Left ventricle myocardium inferior (tissue), 1 donor: ENCODE measurements at regions not wholly inside any gene's neighbourhood (a gene's known extent, or its start where the extent isn't known, plus 50 kb on each side); places are given as distances from the start of the nearest gene placed in this dataset.
"Not testable (repeated sequence)": the region's sequence is repeated elsewhere in the genome, so short reads cannot be mapped to it uniquely, and the experiment has no call there.

Source experiments
- DNase-seq: peaks from one replicate; pipeline ENCODE4 v3.0.0-alpha.2; 2020
- H3K27ac ChIP-seq: fragments of 200-600 bp; replicated peaks from 2 replicates; pipeline ENCODE4 v1.8.0; 2021
- H3K27me3 ChIP-seq: fragments of 200-600 bp; 2 replicates; pipeline ENCODE4 v1.8.0; 2021; ENCODE audit warnings: low read depth
- H3K36me3 ChIP-seq: fragments of 200-600 bp; 2 replicates; pipeline ENCODE4 v1.8.0; 2021
- H3K4me1 ChIP-seq: fragments of 200-600 bp; 2 replicates; pipeline ENCODE4 v1.8.0; 2021
- H3K4me3 ChIP-seq: fragments of 200-600 bp; 2 replicates; pipeline ENCODE4 v1.8.0; 2021; ENCODE audit warnings: mild to moderate bottlenecking, moderate library complexity
- H3K9me3 ChIP-seq: fragments of 200-600 bp; replicated peaks from 2 replicates; pipeline ENCODE4 v1.8.0; 2021
- intact Hi-C: fragments of 100-400 bp; cut with micrococcal nuclease; formaldehyde crosslinking; loops from one replicate; pipeline ENCODE4 v1.11.0; 2022
- TF ChIP-seq, protein P1 (sequence below): fragments of 200-600 bp; IDR thresholded peaks from 2 replicates; pipeline ENCODE4 v1.8.0; 2021; ENCODE audit warnings: antibody characterized with exemption, mild to moderate bottlenecking, borderline replicate concordance
- donor health status: DM: no; HTN: yes; CAD: no; lungs with severe emphysema.

DNA sequence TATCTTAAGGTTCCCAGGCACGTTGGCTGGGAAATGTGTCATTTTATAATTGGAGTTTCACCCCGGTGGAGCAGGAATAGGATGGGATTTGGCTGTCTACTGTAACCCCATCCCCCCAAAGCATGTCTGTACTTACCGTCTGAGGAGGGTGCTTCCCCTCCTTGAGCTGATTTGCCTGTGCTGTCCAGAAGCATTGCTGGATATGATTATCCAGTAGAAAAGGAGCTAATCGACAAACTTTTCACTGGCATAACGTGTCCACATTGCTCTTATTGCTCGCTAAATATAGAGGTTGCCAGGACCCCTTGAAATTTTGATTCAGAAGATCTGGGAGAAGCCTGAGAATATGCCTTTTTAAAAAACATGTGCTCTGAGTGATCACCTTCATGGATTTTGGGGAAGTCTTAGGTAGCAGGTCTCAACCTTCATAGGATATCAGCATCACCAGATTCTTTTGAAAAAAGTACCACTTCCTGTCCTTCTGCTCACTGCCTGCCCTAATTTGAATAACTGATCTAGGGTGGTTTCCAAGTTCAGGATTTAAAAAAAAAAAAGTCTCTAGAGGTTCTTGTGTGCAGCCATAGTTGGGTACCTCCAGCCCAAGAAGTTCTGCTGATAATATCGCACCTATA, 80.4 kb upstream of the KCNA1 start:
- Histone ChIP-seq H3K4me3 (no peak overlapping the region), H3K27me3 (peaks cover 50% of the 10 kb centered on the region), H3K36me3 (no peaks in the 10 kb centered on the region), H3K4me1 (no peaks in the 10 kb centered on the region), H3K27ac (no peak overlapping the region), H3K9me3 (no peaks in the 10 kb centered on the region)
- TF ChIP-seq, protein P1, sequence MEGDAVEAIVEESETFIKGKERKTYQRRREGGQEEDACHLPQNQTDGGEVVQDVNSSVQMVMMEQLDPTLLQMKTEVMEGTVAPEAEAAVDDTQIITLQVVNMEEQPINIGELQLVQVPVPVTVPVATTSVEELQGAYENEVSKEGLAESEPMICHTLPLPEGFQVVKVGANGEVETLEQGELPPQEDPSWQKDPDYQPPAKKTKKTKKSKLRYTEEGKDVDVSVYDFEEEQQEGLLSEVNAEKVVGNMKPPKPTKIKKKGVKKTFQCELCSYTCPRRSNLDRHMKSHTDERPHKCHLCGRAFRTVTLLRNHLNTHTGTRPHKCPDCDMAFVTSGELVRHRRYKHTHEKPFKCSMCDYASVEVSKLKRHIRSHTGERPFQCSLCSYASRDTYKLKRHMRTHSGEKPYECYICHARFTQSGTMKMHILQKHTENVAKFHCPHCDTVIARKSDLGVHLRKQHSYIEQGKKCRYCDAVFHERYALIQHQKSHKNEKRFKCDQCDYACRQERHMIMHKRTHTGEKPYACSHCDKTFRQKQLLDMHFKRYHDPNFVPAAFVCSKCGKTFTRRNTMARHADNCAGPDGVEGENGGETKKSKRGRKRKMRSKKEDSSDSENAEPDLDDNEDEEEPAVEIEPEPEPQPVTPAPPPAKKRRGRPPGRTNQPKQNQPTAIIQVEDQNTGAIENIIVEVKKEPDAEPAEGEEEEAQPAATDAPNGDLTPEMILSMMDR, result no peak
- intact Hi-C loops, result no loop called here
- DNase-seq, result no peak

DNA sequence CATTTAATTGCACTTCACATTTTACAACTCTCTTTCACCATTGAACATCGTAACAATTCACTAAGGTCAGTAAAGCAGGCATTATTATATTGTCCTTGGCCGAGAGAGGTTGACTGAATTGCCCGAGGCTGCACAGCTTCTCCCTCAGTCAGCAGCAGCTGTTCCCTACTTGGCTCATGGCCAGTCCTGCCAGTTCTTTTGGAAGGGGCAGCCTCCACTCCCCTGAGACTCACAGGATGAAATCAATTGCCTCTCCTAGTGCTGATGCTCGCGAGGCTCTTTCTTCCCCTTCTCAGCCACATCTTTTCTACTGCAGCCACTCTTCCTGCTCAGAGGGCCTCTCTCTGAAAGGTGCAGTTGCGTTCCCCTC, 79.9 kb upstream of the KCNA1 start:
- TF ChIP-seq, protein P1, result no peak
- Histone ChIP-seq H3K4me3 (no peak overlapping the region), H3K4me1 (no peaks in the 10 kb centered on the region), H3K36me3 (no peaks in the 10 kb centered on the region), H3K27me3 (peaks cover 50% of the 10 kb centered on the region), H3K9me3 (no peaks in the 10 kb centered on the region), H3K27ac (no peak overlapping the region)
- DNase-seq, result no peak
- intact Hi-C loops, result no loop called here

DNA sequence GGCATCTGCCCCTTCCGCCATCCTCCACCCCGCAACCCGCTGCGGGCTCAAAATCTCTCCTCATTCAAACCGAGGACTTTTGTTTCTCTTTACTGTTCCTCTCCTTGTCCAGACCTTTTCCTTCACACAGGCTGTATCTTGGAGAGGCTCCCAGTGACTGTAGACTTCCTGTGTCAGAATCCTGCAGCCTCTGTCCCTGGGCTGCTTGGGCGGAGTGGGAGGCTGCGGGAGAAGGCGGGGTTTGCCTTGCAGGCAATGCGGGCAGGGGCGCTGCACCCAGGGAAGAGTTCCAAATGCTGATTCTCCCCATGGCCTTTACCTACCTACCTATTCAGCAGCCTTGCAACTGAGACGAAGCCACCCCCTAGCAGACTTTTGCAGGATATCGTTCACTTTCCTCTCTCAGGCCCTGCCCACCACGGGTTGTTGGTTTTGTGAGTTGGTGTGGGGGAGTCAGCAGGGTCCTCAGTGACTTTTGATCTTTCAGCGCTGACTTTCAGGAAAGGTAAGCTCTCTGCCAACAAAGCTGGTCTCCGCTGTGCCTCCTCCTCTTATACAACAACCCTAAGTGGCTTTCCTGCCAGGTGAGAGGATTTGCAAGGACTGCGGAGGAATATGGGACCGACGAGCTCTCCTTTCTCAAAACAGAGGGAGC, 79.0 kb upstream of the KCNA1 start:
- Histone ChIP-seq H3K27ac (no peak overlapping the region), H3K4me1 (no peaks in the 10 kb centered on the region), H3K9me3 (no peaks in the 10 kb centered on the region), H3K36me3 (no peaks in the 10 kb centered on the region), H3K27me3 (peaks cover 50% of the 10 kb centered on the region), H3K4me3 (no peak overlapping the region)
- TF ChIP-seq, protein P1, result no peak
- no peak for DNase-seq
- intact Hi-C loops, result no loop called here

DNA sequence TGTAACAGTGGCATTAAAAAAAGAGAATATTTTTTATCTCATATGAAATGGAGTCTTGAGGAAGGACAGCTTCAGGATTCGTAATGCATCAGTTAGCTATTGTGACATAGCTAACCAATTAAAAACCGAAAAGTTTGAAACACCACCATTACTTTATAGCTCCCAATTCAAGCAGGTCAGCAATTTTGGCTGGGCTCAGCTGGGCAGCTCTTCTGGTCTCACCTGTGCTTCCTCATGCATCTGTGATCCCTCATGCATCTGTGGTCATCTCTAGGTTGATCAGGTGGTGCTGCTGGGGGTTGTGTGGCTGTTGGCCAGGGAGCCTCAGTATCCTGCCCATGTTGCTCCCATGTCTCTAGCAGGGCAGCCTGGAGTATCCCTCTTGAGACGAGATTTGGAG, 76.7 kb upstream of the KCNA1 start:
- Histone ChIP-seq H3K4me1 (no peaks in the 10 kb centered on the region), H3K4me3 (no peak overlapping the region), H3K27ac (no peak overlapping the region), H3K9me3 (no peaks in the 10 kb centered on the region), H3K27me3 (peaks cover 47% of the 10 kb centered on the region), H3K36me3 (no peaks in the 10 kb centered on the region)
- intact Hi-C loops, result no loop called here
- no peak for DNase-seq
- TF ChIP-seq, protein P1, result no peak

DNA sequence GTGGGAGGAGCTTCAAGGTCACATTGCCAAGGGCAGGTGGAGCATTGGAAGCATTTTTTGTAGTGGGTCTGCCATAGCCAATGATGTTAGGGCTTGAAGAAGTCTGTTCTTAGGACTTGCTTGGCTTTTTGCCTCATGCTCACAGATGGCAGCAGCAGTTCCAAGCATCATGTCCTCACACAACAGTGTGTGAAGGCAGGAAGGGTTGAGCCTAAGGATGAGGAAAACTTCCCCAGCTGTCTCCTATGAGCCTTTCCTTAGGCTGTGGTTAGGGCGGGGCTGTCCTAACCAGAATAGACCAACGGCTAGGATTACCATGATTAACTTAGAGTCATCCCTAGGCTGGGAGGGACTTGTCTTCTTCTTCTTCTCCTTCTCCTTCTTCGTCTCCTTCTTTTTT, 76.2 kb upstream of the KCNA1 start:
- no peaks in the 10 kb centered on the region for H3K9me3 ChIP-seq
- TF ChIP-seq, protein P1, result no peak
- H3K4me1 ChIP-seq, result no peaks in the 10 kb centered on the region
- H3K27me3 ChIP-seq, result peaks cover 42% of the 10 kb centered on the region
- no peaks in the 10 kb centered on the region for H3K36me3 ChIP-seq
- DNase-seq, result no peak
- intact Hi-C loops, result no loop called here
- no peak overlapping the region for H3K4me3 ChIP-seq
- no peak overlapping the region for H3K27ac ChIP-seq

DNA sequence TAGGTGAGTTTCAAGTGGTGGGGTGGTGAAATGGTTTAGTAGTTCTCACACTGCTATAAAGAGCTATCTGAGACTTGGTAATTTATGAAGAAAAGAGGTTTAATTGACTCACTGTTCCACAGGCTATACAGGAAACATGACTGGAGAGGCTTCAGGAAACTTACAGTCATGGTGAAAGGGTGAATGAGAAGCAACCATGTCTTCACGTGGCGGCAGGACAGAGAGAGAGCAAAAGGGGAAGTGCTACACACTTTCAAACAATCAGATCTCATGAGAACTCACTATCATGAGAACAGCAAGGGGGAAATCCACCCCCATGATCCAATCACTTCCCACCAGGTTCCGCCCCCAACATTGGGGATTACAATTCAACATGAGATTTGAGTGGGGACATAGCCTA, 67.3 kb upstream of the KCNA1 start:
- H3K9me3 ChIP-seq, H3K27ac ChIP-seq, H3K27me3 ChIP-seq, H3K36me3 ChIP-seq, DNase-seq, H3K4me3 ChIP-seq, H3K4me1 ChIP-seq, intact Hi-C loops: not testable (repeated sequence)
